A549 (cell line): ENCODE measurements at regions not wholly inside any gene's neighbourhood (a gene's known extent, or its start where the extent isn't known, plus 50 kb on each side); places are given as distances from the start of the nearest gene placed in this dataset.

Source experiments
- CHD2 ChIP-seq: fragments of 150-350 bp; IDR thresholded peaks from 2 replicates; pipeline ENCODE4 v1.6.1; 2014; ENCODE audit warnings: low read length; ENCODE audit not compliant: partially characterized antibody
- CHD4 ChIP-seq: fragments of 200-600 bp; sonication (generic); IDR thresholded peaks from 2 replicates; pipeline ENCODE4 v1.6.1; 2016; ENCODE audit warnings: antibody characterized with exemption, mild to moderate bottlenecking, borderline replicate concordance
- RNF2 ChIP-seq: fragments of 200-600 bp; sonication (generic); IDR thresholded peaks from 2 replicates; pipeline ENCODE4 v1.6.1; 2016; ENCODE audit warnings: low read depth, mild to moderate bottlenecking, antibody characterized with exemption, moderate library complexity, borderline replicate concordance

GRCh38 chr3:11716573-11717290 is 73.0 kb upstream of the VGLL4 start:
- TF ChIP-seq CHD2 = no peak
- no peak for TF ChIP-seq CHD4
- TF ChIP-seq RNF2 = no peak
